IMR-90 (cell line): ENCODE measurements at regions not wholly inside any gene's neighbourhood (a gene's known extent, or its start where the extent isn't known, plus 50 kb on each side); places are given as distances from the start of the nearest gene placed in this dataset.

Experiments
- ATAC-seq: fragments of 200-7000 bp; cut with Tn5 transposase; 2 replicates; pipeline ENCODE4 v1.9.1; 2020; ENCODE audit warnings: low read depth, mild to moderate bottlenecking, moderate library complexity
- BruUV-seq: library from RNA; stranded (reverse); fragments of 400-500 nt; replicated peaks from 2 replicates; lab custom pipeline; 2021; lab: Mats Ljungman, UMichigan
- CTCF ChIA-PET: fragments of 300-600 bp; formaldehyde crosslinking; extraction: SDS; loops from one replicate; lab custom pipeline; 2021; ENCODE audit warnings: antibody characterized with exemption; lab: Yijun Ruan, JAX
- POLR2A ChIA-PET: fragments of 300-600 bp; sonication (Branson Sonifier 250); formaldehyde crosslinking; loops from one replicate; lab custom pipeline; 2022; ENCODE audit warnings: antibody characterized with exemption; ENCODE audit not compliant: unreplicated experiment; lab: Charles Lee
- DNase-seq: peaks from one replicate; pipeline ENCODE4 v3.0.0; 2013
- H2AFZ ChIP-seq: replicated peaks from 2 replicates; pipeline ENCODE3; 2013; ENCODE audit warnings: low read length, mild to moderate bottlenecking; ENCODE audit not compliant: poor library complexity
- H2AK5ac ChIP-seq: 2 replicates; pipeline ENCODE4 v1.6.1; 2013; ENCODE audit warnings: low read depth, low read length, inconsistent platforms
- H2AK9ac ChIP-seq: replicated peaks from 2 replicates; pipeline ENCODE3; 2013; ENCODE audit warnings: mild to moderate bottlenecking, low read depth, low read length, moderate library complexity; ENCODE audit not compliant: poor library complexity
- H2BK120ac ChIP-seq: 2 replicates; pipeline ENCODE4 v1.6.1; 2013; ENCODE audit warnings: low read depth, low read length, inconsistent platforms
- H2BK15ac ChIP-seq: 3 replicates; pipeline ENCODE4 v1.6.1; 2013; ENCODE audit warnings: low read depth, low read length, inconsistent platforms
- H2BK20ac ChIP-seq: 2 replicates; pipeline ENCODE4 v1.6.1; 2013; ENCODE audit warnings: low read depth, mild to moderate bottlenecking, inconsistent platforms, low read length, moderate library complexity
- H2BK5ac ChIP-seq: 2 replicates; pipeline ENCODE4 v1.6.1; 2013; ENCODE audit warnings: mild to moderate bottlenecking, low read depth, low read length, inconsistent platforms; ENCODE audit not compliant: poor library complexity, severe bottlenecking
- H3K14ac ChIP-seq: replicated peaks from 2 replicates; pipeline ENCODE4 v1.6.1; 2013; ENCODE audit warnings: low read depth, low read length, inconsistent platforms
- H3K18ac ChIP-seq: 2 replicates; pipeline ENCODE4 v1.6.1; 2013; ENCODE audit warnings: low read depth, low read length, control low read depth
- H3K23ac ChIP-seq: 2 replicates; pipeline ENCODE4 v1.6.1; 2013; ENCODE audit warnings: low read depth, low read length, inconsistent platforms
- H3K27ac ChIP-seq: 2 replicates; pipeline ENCODE4 v1.5.1; 2013; ENCODE audit warnings: mild to moderate bottlenecking, control low read depth, low read length; ENCODE audit not compliant: insufficient read depth
- H3K27me3 ChIP-seq: 2 replicates; pipeline ENCODE4 v1.6.1; 2013; ENCODE audit warnings: low read length; ENCODE audit not compliant: control insufficient read depth, insufficient read depth
- H3K36me3 ChIP-seq: 2 replicates; pipeline ENCODE4 v1.6.1; 2013; ENCODE audit warnings: low read length, mixed read lengths; ENCODE audit not compliant: control insufficient read depth, insufficient read depth
- H3K4ac ChIP-seq: 2 replicates; pipeline ENCODE4 v1.6.1; 2013; ENCODE audit warnings: low read depth, low read length, inconsistent platforms
- H3K4me1 ChIP-seq: 2 replicates; pipeline ENCODE4 v1.6.1; 2013; ENCODE audit warnings: low read length, mixed read lengths; ENCODE audit not compliant: control insufficient read depth, insufficient read depth
- H3K4me2 ChIP-seq: 2 replicates; pipeline ENCODE4 v1.6.1; 2013; ENCODE audit warnings: low read depth, mild to moderate bottlenecking, control low read depth, low read length, moderate library complexity
- H3K4me3 ChIP-seq: 2 replicates; pipeline ENCODE4 v1.5.1; 2013; ENCODE audit warnings: low read depth, mild to moderate bottlenecking, control low read depth, low read length, moderate library complexity; ENCODE audit not compliant: insufficient read depth
- H3K56ac ChIP-seq: 2 replicates; pipeline ENCODE4 v1.6.1; 2013; ENCODE audit warnings: low read length, inconsistent platforms; ENCODE audit not compliant: insufficient read depth; ENCODE audit errors: extremely low read depth
- H3K79me1 ChIP-seq, 2 experiments: 2 replicates each; pipeline ENCODE4 v1.6.1; 2013; ENCODE audit warnings: low read length in 2 of 2, inconsistent platforms in 1 of 2, low read depth in 1 of 2
- H3K9ac ChIP-seq: 2 replicates; pipeline ENCODE4 v1.6.1; 2013; ENCODE audit warnings: low read depth, low read length, control low read depth
- H3K9me1 ChIP-seq: 2 replicates; pipeline ENCODE4 v1.6.1; 2013; ENCODE audit warnings: low read length, inconsistent platforms; ENCODE audit not compliant: insufficient read depth
- H3K9me3 ChIP-seq: 2 replicates; pipeline ENCODE4 v1.6.1; 2013; ENCODE audit warnings: low read length; ENCODE audit not compliant: control insufficient read depth, insufficient read depth
- H4K20me1 ChIP-seq: 2 replicates; pipeline ENCODE4 v1.6.1; 2013; ENCODE audit warnings: low read length, inconsistent platforms; ENCODE audit not compliant: insufficient read depth
- H4K5ac ChIP-seq: 2 replicates; pipeline ENCODE4 v1.6.1; 2013; ENCODE audit warnings: mild to moderate bottlenecking, low read depth, low read length, control low read depth
- H4K8ac ChIP-seq, 2 experiments: 2 replicates each; pipeline ENCODE4 v1.6.1; 2013; ENCODE audit warnings: low read depth in 2 of 2, low read length in 2 of 2, control low read depth in 1 of 2, inconsistent platforms in 1 of 2
- H4K91ac ChIP-seq: 2 replicates; pipeline ENCODE4 v1.6.1; 2013; ENCODE audit warnings: low read depth, low read length, inconsistent platforms; ENCODE audit not compliant: insufficient read depth
- BHLHE40 ChIP-seq: fragments of 150-350 bp; IDR thresholded peaks from 2 replicates; pipeline ENCODE4 v1.6.1; 2016; ENCODE audit warnings: mild to moderate bottlenecking, low read depth, low read length
- CHD1 ChIP-seq: IDR thresholded peaks from 2 replicates; pipeline ENCODE4 v1.6.1; 2012; ENCODE audit warnings: low read depth, low read length, improper control_type of control experiment
- ELK1 ChIP-seq: fragments of 150-350 bp; IDR thresholded peaks from 2 replicates; pipeline ENCODE4 v1.6.1; 2016; ENCODE audit warnings: low read depth, mild to moderate bottlenecking, low read length, moderate library complexity, borderline replicate concordance
- MAZ ChIP-seq: IDR thresholded peaks from 2 replicates; pipeline ENCODE4 v1.6.1; 2012; ENCODE audit warnings: low read depth, mild to moderate bottlenecking, low read length, improper control_type of control experiment, moderate library complexity, borderline replicate concordance
- MXI1 ChIP-seq: IDR thresholded peaks from 2 replicates; pipeline ENCODE4 v1.6.1; 2012; ENCODE audit warnings: low read depth, mild to moderate bottlenecking, low read length, moderate library complexity, borderline replicate concordance
- RAD21 ChIP-seq: IDR thresholded peaks from 2 replicates; pipeline ENCODE4 v1.6.1; 2012; ENCODE audit warnings: low read length, improper control_type of control experiment
- RCOR1 ChIP-seq: IDR thresholded peaks from 2 replicates; pipeline ENCODE4 v1.6.1; 2012; ENCODE audit warnings: mild to moderate bottlenecking, low read length, improper control_type of control experiment; ENCODE audit not compliant: insufficient replicate concordance
- WGBS, 2 experiments: methylation state at CpG; one replicate each; pipeline versions ENCODE4 v1.1.5 to v1.1.7; 2013; ENCODE audit warnings: missing lambda C conversion rate in 2 of 2; ENCODE audit not compliant: insufficient read length in 1 of 2; ENCODE audit errors: extremely low coverage in 2 of 2; 5-methylcytosine and 5-hydroxymethylcytosine counted together
- dilution Hi-C: fragments of 300-500 bp; cut with HindIII; formaldehyde crosslinking; loops from one replicate; pipeline ENCODE4 v1.14.3; 2018; ENCODE audit warnings: low sequenced_read_pairs; ENCODE audit not compliant: unreplicated experiment
- in situ Hi-C: fragments of 300-500 bp; cut with MboI; formaldehyde crosslinking; loops from 3 replicates; pipeline ENCODE4 v1.14.3; 2019; ENCODE audit warnings: low sequenced_read_pairs, inconsistent platforms, mixed read lengths
- intact Hi-C: fragments of 100-400 bp; cut with micrococcal nuclease; formaldehyde crosslinking; loops from 2 replicates; pipeline ENCODE4 v1.10.0; 2022

GRCh38 chr10:90461437-90462155, 396.2 kb downstream of the HTR7 start:
- Histone ChIP-seq H3K9me1 (no peaks in the 10 kb centered on the region), H3K79me1 (no peaks in the 10 kb centered on the region), H4K91ac (no peak overlapping the region), H3K56ac (no peak overlapping the region), H3K4me1 (no peaks in the 10 kb centered on the region), H2BK20ac (no peak overlapping the region), H2AFZ (no peak overlapping the region), H3K9me3 (no peaks in the 10 kb centered on the region), H4K5ac (no peak overlapping the region), H3K18ac (no peak overlapping the region), H3K36me3 (no peaks in the 10 kb centered on the region), H3K23ac (no peak overlapping the region), H3K4me3 (no peak overlapping the region), H2BK5ac (no peak overlapping the region), H3K27me3 (no peaks in the 10 kb centered on the region; the same call in 1 of the 2 replicates), H3K27ac (no peak overlapping the region), H3K9ac (no peak overlapping the region), H3K4ac (no peak overlapping the region), H2BK15ac (no peak overlapping the region), H3K4me2 (no peak overlapping the region), H2BK120ac (no peak overlapping the region), H2AK5ac (no peak overlapping the region), H2AK9ac (no peak overlapping the region), H4K8ac (no peak overlapping the region), H4K20me1 (no peaks in the 10 kb centered on the region), H3K14ac (no peak overlapping the region)
- WGBS, 2 experiments = no CpG with 5 or more reads among the region's 4 CpGs
- dilution Hi-C loops = no loop called here
- CTCF ChIA-PET = no interaction called here
- POLR2A ChIA-PET = no interaction called here
- TF ChIP-seq RCOR1 = no peak
- TF ChIP-seq RAD21 = no peak
- TF ChIP-seq ELK1 = no peak
- TF ChIP-seq MXI1 = no peak
- no peak for TF ChIP-seq BHLHE40
- TF ChIP-seq MAZ = no peak
- TF ChIP-seq CHD1 = no peak
- ATAC-seq = no peak
- in situ Hi-C loops = no loop called here
- intact Hi-C loops = no loop called here
- DNase-seq = no peak
- BruUV-seq = no TSS peak
